ENCODE measurements at regions not wholly inside any gene's neighbourhood (a gene's known extent, or its start where the extent isn't known, plus 50 kb on each side); places are given as distances from the start of the nearest gene placed in this dataset.

- Histone ChIP-seq H3K27me3 (peaks cover 0 to 16% (median 0%) of the 10 kb centered on the region in 9 donors), H3K4me1 (peaks cover 0 to 3% (median 0%) of the 10 kb centered on the region in 12 donors), H3K4me3 (no peak overlapping the region), H3K27ac (no peak overlapping the region), H3K9me3 (no peaks in the 10 kb centered on the region), H3K36me3 (no peaks in the 10 kb centered on the region)
- no peak for TF ChIP-seq POLR2A (IDR thresholded peaks at IDR 0.05)
- TF ChIP-seq, protein P1, sequence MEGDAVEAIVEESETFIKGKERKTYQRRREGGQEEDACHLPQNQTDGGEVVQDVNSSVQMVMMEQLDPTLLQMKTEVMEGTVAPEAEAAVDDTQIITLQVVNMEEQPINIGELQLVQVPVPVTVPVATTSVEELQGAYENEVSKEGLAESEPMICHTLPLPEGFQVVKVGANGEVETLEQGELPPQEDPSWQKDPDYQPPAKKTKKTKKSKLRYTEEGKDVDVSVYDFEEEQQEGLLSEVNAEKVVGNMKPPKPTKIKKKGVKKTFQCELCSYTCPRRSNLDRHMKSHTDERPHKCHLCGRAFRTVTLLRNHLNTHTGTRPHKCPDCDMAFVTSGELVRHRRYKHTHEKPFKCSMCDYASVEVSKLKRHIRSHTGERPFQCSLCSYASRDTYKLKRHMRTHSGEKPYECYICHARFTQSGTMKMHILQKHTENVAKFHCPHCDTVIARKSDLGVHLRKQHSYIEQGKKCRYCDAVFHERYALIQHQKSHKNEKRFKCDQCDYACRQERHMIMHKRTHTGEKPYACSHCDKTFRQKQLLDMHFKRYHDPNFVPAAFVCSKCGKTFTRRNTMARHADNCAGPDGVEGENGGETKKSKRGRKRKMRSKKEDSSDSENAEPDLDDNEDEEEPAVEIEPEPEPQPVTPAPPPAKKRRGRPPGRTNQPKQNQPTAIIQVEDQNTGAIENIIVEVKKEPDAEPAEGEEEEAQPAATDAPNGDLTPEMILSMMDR (IDR thresholded peaks at IDR 0.05) = no peak
- no peak for ATAC-seq
- DNase-seq = no peak
- WGBS, 4 donors = 63 to 76% (median 65%) methylated on average over 3 of the region's 3 CpGs
- intact Hi-C loops (cut with DNase I) = loop anchor here in 1 of 10 donors (10.0 kb wide), 1 partner anchor 69 kb away; no protein-coding TSS in a partner anchor
These were observed 455.6 kb downstream of the MAFB start for GRCh38 chr20:40233406-40233805.

DNA sequence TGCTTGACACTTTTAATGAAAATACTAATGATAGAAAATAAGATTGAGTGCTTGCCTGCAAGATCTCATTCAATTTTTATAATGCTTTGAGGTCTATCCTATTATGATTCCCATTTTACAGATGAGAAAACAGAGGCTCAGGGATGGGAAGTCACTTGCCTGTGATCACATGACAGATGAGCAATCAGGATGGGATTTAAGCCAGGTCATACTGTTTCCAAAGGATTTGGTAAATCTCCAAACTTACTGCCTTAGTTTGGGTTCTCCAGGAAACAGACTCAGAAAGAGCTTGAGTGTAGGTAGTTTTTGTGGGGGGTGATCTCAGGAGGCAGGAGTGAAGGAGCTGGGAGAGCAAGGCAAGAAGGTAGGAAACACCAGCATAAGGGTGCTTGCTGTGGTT, 456.3 kb downstream of the MAFB start:
- no peak overlapping the region for H3K4me3 ChIP-seq
- no peak for DNase-seq
- no peaks in the 10 kb centered on the region for H3K36me3 ChIP-seq
- peaks cover 0 to 16% (median 0%) of the 10 kb centered on the region in 9 donors for H3K27me3 ChIP-seq
- intact Hi-C loops (cut with DNase I) = loop anchor here in 1 of 10 donors (10.0 kb wide), 1 partner anchor 68 kb away; no protein-coding TSS in a partner anchor
- H3K4me1 ChIP-seq = peaks cover 0 to 3% (median 0%) of the 10 kb centered on the region in 12 donors
- no peak overlapping the region for H3K27ac ChIP-seq
- H3K9me3 ChIP-seq = no peaks in the 10 kb centered on the region
- no peak for TF ChIP-seq POLR2A (IDR thresholded peaks at IDR 0.05)
- TF ChIP-seq, protein P1 (IDR thresholded peaks at IDR 0.05) = no peak
- no peak for ATAC-seq

- TF ChIP-seq, protein P1 (IDR thresholded peaks at IDR 0.05) = no peak
- TF ChIP-seq POLR2A (IDR thresholded peaks at IDR 0.05) = no peak
- Histone ChIP-seq H3K36me3 (no peaks in the 10 kb centered on the region), H3K9me3 (no peaks in the 10 kb centered on the region), H3K4me1 (peaks cover 0 to 3% (median 0%) of the 10 kb centered on the region in 12 donors), H3K27ac (no peak overlapping the region), H3K4me3 (no peak overlapping the region), H3K27me3 (peaks cover 0 to 16% (median 0%) of the 10 kb centered on the region in 9 donors)
- DNase-seq (no peak), ATAC-seq (no peak)
- WGBS, 4 donors = 76 to 83% (median 78%) methylated on average over 1 of the region's 1 CpG
- intact Hi-C loops (cut with DNase I) = loop anchor here in 1 of 10 donors (10.0 kb wide), 1 partner anchor 67 kb away; no protein-coding TSS in a partner anchor
These were observed 456.8 kb downstream of the MAFB start for GRCh38 chr20:40232273-40232672.

- intact Hi-C loops (cut with DNase I) = loop anchor here in 1 of 10 donors (10.0 kb wide), 1 partner anchor 66 kb away; no protein-coding TSS in a partner anchor
- Histone ChIP-seq H3K27ac (no peak overlapping the region), H3K36me3 (no peaks in the 10 kb centered on the region), H3K4me3 (no peak overlapping the region), H3K9me3 (no peaks in the 10 kb centered on the region), H3K4me1 (peaks cover 0 to 3% (median 0%) of the 10 kb centered on the region in 12 donors), H3K27me3 (peaks cover 0 to 7% (median 0%) of the 10 kb centered on the region in 9 donors)
- DNase-seq = no peak
- ATAC-seq = no peak
- no peak for TF ChIP-seq POLR2A (IDR thresholded peaks at IDR 0.05)
- TF ChIP-seq, protein P1 (IDR thresholded peaks at IDR 0.05) = no peak
These were observed 458.6 kb downstream of the MAFB start for GRCh38 chr20:40230486-40230885.
